SKM-1 treated with dmso at 0.1 percent for 144 hours (cell line): ENCODE measurements at regions not wholly inside any gene's neighbourhood (a gene's known extent, or its start where the extent isn't known, plus 50 kb on each side); places are given as distances from the start of the nearest gene placed in this dataset.
"Not testable (repeated sequence)": the region's sequence is repeated elsewhere in the genome, so short reads cannot be mapped to it uniquely, and the experiment has no call there.

Experiments used
- DNase-seq: peaks from one replicate; lab custom pipeline; 2025; ENCODE audit not compliant: unreplicated experiment; lab: John Stamatoyannopoulos, UW

DNA sequence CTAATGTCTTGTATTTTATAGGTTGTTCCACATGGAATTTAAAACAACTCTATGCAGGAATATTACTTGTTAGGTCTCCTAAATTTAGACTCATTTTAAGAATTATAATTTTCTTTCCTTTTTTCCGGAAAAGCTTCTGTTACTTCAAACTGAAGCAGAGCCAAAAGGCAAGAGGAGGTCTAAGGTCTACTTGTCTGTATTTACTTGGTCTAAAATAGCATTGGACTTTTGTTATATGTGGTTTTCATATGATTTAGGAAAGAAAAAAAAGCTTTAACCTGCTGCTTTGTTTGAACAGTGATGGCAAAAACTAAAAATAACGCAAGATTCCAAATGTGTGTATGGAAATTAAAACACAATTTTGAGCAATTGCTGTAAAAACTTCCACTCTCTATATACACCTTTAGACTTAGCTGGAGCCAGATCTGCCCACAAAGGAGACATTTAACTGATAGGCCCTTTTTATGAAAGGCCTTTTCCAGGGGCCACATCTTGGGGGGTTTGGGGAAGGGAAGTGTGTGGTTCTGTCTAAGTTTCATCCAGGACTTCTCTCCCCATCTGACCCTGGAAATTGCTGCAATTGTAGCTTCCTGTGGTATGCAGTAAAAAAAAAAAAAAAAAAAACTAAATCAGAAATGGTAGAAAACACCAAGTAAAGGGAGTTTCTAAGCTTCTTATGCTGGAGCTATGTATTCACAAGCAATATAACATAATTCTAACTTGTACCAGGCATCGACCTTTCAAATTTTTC, 307.7 kb upstream of the MEF2C start:
- no peak for DNase-seq

GRCh38 chr5:89187883-89188465, 305.0 kb upstream of the MEF2C start:
- DNase-seq = no peak

- no peak for DNase-seq
These were observed 304.3 kb upstream of the MEF2C start for GRCh38 chr5:89187268-89187667.

- DNase-seq = no peak
These were observed 298.6 kb upstream of the MEF2C start for GRCh38 chr5:89181546-89181945.

DNA sequence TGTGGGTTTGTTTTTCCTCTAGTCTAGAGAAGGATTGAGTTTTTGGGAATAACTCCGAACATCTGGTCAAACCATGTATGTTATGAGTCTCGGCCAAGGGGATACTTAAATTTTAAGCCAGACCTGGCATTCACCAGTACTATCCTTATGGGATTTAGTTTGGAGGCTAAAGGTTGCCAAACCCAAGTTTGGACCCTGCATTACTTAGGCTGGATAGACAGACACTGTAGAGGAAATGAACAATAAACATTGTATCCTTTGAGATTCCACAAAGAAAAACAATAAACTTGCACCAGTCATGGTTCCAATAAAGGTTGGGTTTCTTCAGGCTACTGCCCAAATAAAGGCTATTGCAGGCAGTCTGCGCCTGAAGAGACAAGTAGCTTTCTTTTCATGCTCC, 296.7 kb upstream of the MEF2C start:
- DNase-seq = no peak

GRCh38 chr5:89178541-89178940, 295.6 kb upstream of the MEF2C start:
- no peak for DNase-seq

DNA sequence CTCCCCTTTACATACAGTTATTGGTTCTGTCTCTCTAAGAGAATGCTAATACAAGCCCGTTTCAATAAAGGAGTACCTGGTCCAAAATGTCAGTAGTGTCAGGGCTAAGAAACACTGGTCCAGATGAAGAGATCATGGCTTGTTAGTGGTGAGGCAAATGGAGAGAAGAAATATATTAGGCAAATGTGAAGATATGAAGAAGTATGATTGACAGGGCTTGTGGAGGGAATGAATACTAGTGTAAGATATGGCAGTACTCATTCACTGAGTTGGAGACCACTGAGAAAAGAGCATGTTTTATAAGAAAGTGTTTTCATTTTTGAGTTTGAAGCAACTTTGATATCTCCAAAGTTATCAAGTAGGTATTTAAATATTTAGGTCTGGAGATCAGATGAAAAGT, 290.5 kb upstream of the MEF2C start:
- DNase-seq = no peak

DNA sequence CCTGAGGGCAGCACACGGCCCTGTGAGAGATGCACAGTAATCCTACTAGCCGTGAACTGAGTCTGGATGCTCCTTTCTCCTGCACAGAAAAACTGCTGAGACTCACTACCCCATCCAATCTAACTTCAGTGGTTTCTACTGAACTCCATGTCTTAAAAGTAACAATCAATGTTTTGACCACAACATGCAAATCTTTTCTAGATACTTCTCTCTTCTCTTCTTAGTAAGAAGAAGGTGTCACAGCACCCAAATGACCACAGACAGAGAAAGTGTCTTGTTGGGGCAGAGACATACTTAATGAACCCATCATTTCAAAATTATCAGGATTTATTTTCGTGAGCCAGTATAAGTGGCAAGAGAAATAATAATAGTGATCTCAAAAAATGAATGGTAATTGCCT, 285.8 kb upstream of the MEF2C start:
- no peak for DNase-seq

GRCh38 chr5:89164703-89165102, 281.7 kb upstream of the MEF2C start:
- not testable (repeated sequence) for DNase-seq

GRCh38 chr5:89156226-89156625, 273.2 kb upstream of the MEF2C start:
- DNase-seq = no peak

GRCh38 chr5:89147031-89147430, 264.0 kb upstream of the MEF2C start:
- DNase-seq = no peak

- no peak for DNase-seq
These were observed 254.2 kb upstream of the MEF2C start for GRCh38 chr5:89137148-89137547.

GRCh38 chr5:89133975-89134374, 251.0 kb upstream of the MEF2C start:
- DNase-seq = no peak

DNA sequence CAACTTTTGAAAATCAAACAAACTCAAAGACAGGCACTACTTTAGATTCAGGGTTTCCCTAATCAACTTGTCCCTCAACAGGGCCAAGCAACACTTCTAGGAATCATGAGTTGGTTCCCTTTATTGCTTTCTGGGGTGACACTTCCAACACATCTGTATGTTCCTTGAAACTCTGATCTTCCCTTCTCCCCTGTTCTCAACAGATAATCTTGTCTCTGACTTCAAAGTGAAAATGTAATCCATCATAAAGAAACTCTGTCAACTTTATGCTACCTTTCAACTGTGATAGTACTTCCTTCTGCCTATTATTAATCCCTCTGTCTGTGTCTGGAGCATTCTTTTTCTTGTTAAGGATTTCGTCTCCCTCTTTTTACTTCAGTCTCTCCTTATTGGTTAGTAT, 250.1 kb upstream of the MEF2C start:
- DNase-seq = no peak

- DNase-seq = no peak
These were observed 247.9 kb upstream of the MEF2C start for GRCh38 chr5:89130851-89131250.

GRCh38 chr5:89129941-89130340, 247.0 kb upstream of the MEF2C start:
- no peak for DNase-seq

GRCh38 chr5:89128906-89129625, 246.1 kb upstream of the MEF2C start:
- DNase-seq = no peak

- DNase-seq = no peak
These were observed 245.1 kb upstream of the MEF2C start for GRCh38 chr5:89128092-89128491.

GRCh38 chr5:89127191-89127590, 244.2 kb upstream of the MEF2C start:
- no peak for DNase-seq

DNA sequence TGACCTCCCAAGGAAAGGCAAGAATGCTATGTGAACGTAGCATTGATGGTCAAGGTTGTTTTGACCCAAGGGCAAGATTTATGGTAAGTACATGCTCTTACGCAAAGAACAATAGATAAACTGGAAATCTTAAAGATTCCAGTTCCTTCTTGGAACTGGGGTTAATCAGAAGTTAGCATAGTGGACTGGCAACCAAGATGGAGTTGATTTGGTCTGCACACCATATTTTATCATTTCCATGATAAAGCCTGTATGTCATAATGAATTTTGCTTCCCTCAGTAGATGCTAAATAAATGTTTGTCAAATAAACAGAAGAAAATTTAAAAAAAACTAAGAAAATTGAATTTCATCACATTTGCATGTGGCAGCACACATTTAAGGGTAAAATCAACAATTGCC, 242.4 kb upstream of the MEF2C start:
- DNase-seq = no peak

DNA sequence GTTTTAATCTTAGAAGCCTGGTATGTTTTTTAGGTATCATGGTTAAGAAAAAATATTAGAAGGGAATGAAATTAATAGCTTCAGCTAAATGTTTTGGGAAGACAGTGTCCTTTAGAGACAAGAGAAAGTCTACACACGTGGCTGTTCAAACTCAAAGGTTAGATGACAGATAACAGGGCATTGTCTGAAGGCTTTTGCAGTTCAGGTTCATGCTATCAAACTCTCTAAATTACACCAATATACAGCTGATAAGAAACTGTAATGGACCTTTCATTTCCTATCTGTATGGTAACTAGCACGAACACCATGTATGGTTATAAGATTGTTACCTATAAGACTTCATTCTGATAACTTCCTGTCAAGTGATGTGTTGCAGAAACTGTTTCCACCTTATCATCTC, 240.6 kb upstream of the MEF2C start:
- DNase-seq = no peak

GRCh38 chr5:89120719-89121118, 237.7 kb upstream of the MEF2C start:
- peak; percentile 88 for DNase-seq
